ENCODE measurements at regions not wholly inside any gene's neighbourhood (a gene's known extent, or its start where the extent isn't known, plus 50 kb on each side); places are given as distances from the start of the nearest gene placed in this dataset.
A peak's percentile ranks its signal among the peaks of the same experiment; 100 is the strongest.

GRCh38 chr11:112861356-112861755 is 99.9 kb upstream of the NCAM1 start:
- Histone ChIP-seq H3K4me1 (ENCODE audit: insufficient read depth, low read length) (no peaks in the 10 kb centered on the region), H3K27ac (ENCODE audit: low read depth, low read length) (no peak overlapping the region), H3K4me3 (ENCODE audit: low read length) (no peak overlapping the region), H3K9me3 (ENCODE audit: insufficient read depth, low read depth, low read length) (peaks cover 17% of the 10 kb centered on the region), H3K9ac (ENCODE audit: low read depth, low read length) (no peak overlapping the region), H3K27me3 (ENCODE audit: insufficient read depth, low read length) (no peaks in the 10 kb centered on the region), H3K36me3 (ENCODE audit: insufficient read depth, low read length) (no peaks in the 10 kb centered on the region)

GRCh38 chr11:112863305-112863704 is 97.9 kb upstream of the NCAM1 start:
- Histone ChIP-seq H3K4me3 (ENCODE audit: low read length) (no peak overlapping the region), H3K4me1 (ENCODE audit: insufficient read depth, low read length) (no peaks in the 10 kb centered on the region), H3K36me3 (ENCODE audit: insufficient read depth, low read length) (no peaks in the 10 kb centered on the region), H3K27me3 (ENCODE audit: insufficient read depth, low read length) (no peaks in the 10 kb centered on the region), H3K9me3 (ENCODE audit: insufficient read depth, low read depth, low read length) (peaks cover 17% of the 10 kb centered on the region), H3K9ac (ENCODE audit: low read depth, low read length) (no peak overlapping the region), H3K27ac (ENCODE audit: low read depth, low read length) (no peak overlapping the region)
- no CpG with 5 or more reads among the region's 1 CpG for WGBS

- Histone ChIP-seq H3K9me3 (ENCODE audit: insufficient read depth, low read depth, low read length) (peaks cover 17% of the 10 kb centered on the region), H3K4me1 (ENCODE audit: insufficient read depth, low read length) (no peaks in the 10 kb centered on the region), H3K27me3 (ENCODE audit: insufficient read depth, low read length) (no peaks in the 10 kb centered on the region), H3K27ac (ENCODE audit: low read depth, low read length) (no peak overlapping the region), H3K4me3 (ENCODE audit: low read length) (no peak overlapping the region), H3K36me3 (ENCODE audit: insufficient read depth, low read length) (no peaks in the 10 kb centered on the region), H3K9ac (ENCODE audit: low read depth, low read length) (no peak overlapping the region)
- 94% methylated on average over 9 of the region's 9 CpGs for WGBS
Measured at GRCh38 chr11:112864672-112865071, 96.5 kb upstream of the NCAM1 start.

GRCh38 chr11:112871909-112872500 is 89.2 kb upstream of the NCAM1 start:
- Histone ChIP-seq H3K4me3 (ENCODE audit: low read length) (no peak overlapping the region), H3K27ac (ENCODE audit: low read depth, low read length) (no peak overlapping the region), H3K9me3 (ENCODE audit: insufficient read depth, low read depth, low read length) (no peaks in the 10 kb centered on the region), H3K4me1 (ENCODE audit: insufficient read depth, low read length) (no peaks in the 10 kb centered on the region), H3K9ac (ENCODE audit: low read depth, low read length) (no peak overlapping the region), H3K27me3 (ENCODE audit: insufficient read depth, low read length) (no peaks in the 10 kb centered on the region), H3K36me3 (ENCODE audit: insufficient read depth, low read length) (no peaks in the 10 kb centered on the region)
- 83% methylated on average over 6 of the region's 7 CpGs for WGBS

GRCh38 chr11:112874980-112875379 is 86.2 kb upstream of the NCAM1 start:
- 80% methylated on average over 3 of the region's 3 CpGs for WGBS
- H3K4me1 ChIP-seq (ENCODE audit: insufficient read depth, low read length) = peaks cover 4% of the 10 kb centered on the region

GRCh38 chr11:112877581-112877980 is 83.6 kb upstream of the NCAM1 start:
- Histone ChIP-seq H3K27me3 (ENCODE audit: insufficient read depth, low read length) (no peaks in the 10 kb centered on the region), H3K36me3 (ENCODE audit: insufficient read depth, low read length) (no peaks in the 10 kb centered on the region), H3K9me3 (ENCODE audit: insufficient read depth, low read depth, low read length) (no peaks in the 10 kb centered on the region), H3K9ac (ENCODE audit: low read depth, low read length) (no peak overlapping the region), H3K4me3 (ENCODE audit: low read length) (no peak overlapping the region), H3K4me1 (ENCODE audit: insufficient read depth, low read length) (peaks cover 4% of the 10 kb centered on the region), H3K27ac (ENCODE audit: low read depth, low read length) (no peak overlapping the region)
- WGBS = 38% methylated on average over 7 of the region's 11 CpGs

More at GRCh38 chr11:112874980-112875379, 86.2 kb upstream of the NCAM1 start:
- Histone ChIP-seq H3K27ac (ENCODE audit: low read depth, low read length) (no peak overlapping the region), H3K9me3 (ENCODE audit: insufficient read depth, low read depth, low read length) (no peaks in the 10 kb centered on the region), H3K27me3 (ENCODE audit: insufficient read depth, low read length) (no peaks in the 10 kb centered on the region), H3K36me3 (ENCODE audit: insufficient read depth, low read length) (no peaks in the 10 kb centered on the region), H3K9ac (ENCODE audit: low read depth, low read length) (no peak overlapping the region), H3K4me3 (ENCODE audit: low read length) (no peak overlapping the region)

- Histone ChIP-seq H3K27ac (ENCODE audit: low read depth, low read length) (no peak overlapping the region), H3K9ac (ENCODE audit: low read depth, low read length) (no peak overlapping the region), H3K36me3 (ENCODE audit: insufficient read depth, low read length) (no peaks in the 10 kb centered on the region), H3K9me3 (ENCODE audit: insufficient read depth, low read depth, low read length) (no peaks in the 10 kb centered on the region), H3K4me3 (ENCODE audit: low read length) (no peak overlapping the region), H3K27me3 (ENCODE audit: insufficient read depth, low read length) (no peaks in the 10 kb centered on the region; the same call in 1 of the 2 replicates), H3K4me1 (ENCODE audit: insufficient read depth, low read length) (peaks cover 4% of the 10 kb centered on the region)
- 76% methylated on average over 5 of the region's 7 CpGs for WGBS
Measured at GRCh38 chr11:112878033-112878601, 83.1 kb upstream of the NCAM1 start.

- Histone ChIP-seq H3K27ac (ENCODE audit: low read depth, low read length) (no peak overlapping the region), H3K36me3 (ENCODE audit: insufficient read depth, low read length) (no peaks in the 10 kb centered on the region), H3K4me1 (ENCODE audit: insufficient read depth, low read length) (peaks cover 4% of the 10 kb centered on the region), H3K4me3 (ENCODE audit: low read length) (no peak overlapping the region), H3K9me3 (ENCODE audit: insufficient read depth, low read depth, low read length) (no peaks in the 10 kb centered on the region), H3K9ac (ENCODE audit: low read depth, low read length) (no peak overlapping the region), H3K27me3 (ENCODE audit: insufficient read depth, low read length) (no peaks in the 10 kb centered on the region; the same call in 1 of the 2 replicates)
- WGBS = 93% methylated on average over 4 of the region's 4 CpGs
Measured at GRCh38 chr11:112880495-112880894, 80.7 kb upstream of the NCAM1 start.

GRCh38 chr11:112881461-112881860 is 79.8 kb upstream of the NCAM1 start:
- Histone ChIP-seq H3K27me3 (ENCODE audit: insufficient read depth, low read length) (no peaks in the 10 kb centered on the region; the same call in 1 of the 2 replicates), H3K9me3 (ENCODE audit: insufficient read depth, low read depth, low read length) (no peaks in the 10 kb centered on the region), H3K36me3 (ENCODE audit: insufficient read depth, low read length) (no peaks in the 10 kb centered on the region), H3K4me3 (ENCODE audit: low read length) (peak overlapping the region; percentile 33), H3K27ac (ENCODE audit: low read depth, low read length) (no peak overlapping the region), H3K9ac (ENCODE audit: low read depth, low read length) (no peak overlapping the region), H3K4me1 (ENCODE audit: insufficient read depth, low read length) (peaks cover 4% of the 10 kb centered on the region)
- 89% methylated on average over 17 of the region's 17 CpGs for WGBS

GRCh38 chr11:112882494-112883381 is 78.5 kb upstream of the NCAM1 start:
- Histone ChIP-seq H3K9ac (ENCODE audit: low read depth, low read length) (no peak overlapping the region), H3K4me3 (ENCODE audit: low read length) (no peak overlapping the region), H3K27me3 (ENCODE audit: insufficient read depth, low read length) (no peaks in the 10 kb centered on the region; the same call in 1 of the 2 replicates), H3K36me3 (ENCODE audit: insufficient read depth, low read length) (no peaks in the 10 kb centered on the region), H3K9me3 (ENCODE audit: insufficient read depth, low read depth, low read length) (no peaks in the 10 kb centered on the region), H3K27ac (ENCODE audit: low read depth, low read length) (no peak overlapping the region), H3K4me1 (ENCODE audit: insufficient read depth, low read length) (peaks cover 4% of the 10 kb centered on the region; the same call in 1 of the 2 replicates)
- 94% methylated on average over 6 of the region's 6 CpGs for WGBS

Data from HUES64 (cell line).